Fibroblast of pulmonary artery (primary cell): ENCODE measurements at regions not wholly inside any gene's neighbourhood (a gene's known extent, or its start where the extent isn't known, plus 50 kb on each side); places are given as distances from the start of the nearest gene placed in this dataset.
"Not testable (repeated sequence)": the region's sequence is repeated elsewhere in the genome, so short reads cannot be mapped to it uniquely, and the experiment has no call there.

ENCODE experiments used
- DNase-seq: peaks from one replicate; pipeline ENCODE4 v3.0.0-alpha.2; 2010; ENCODE audit warnings: low read depth
- H3K4me3 ChIP-seq: replicated peaks from 2 replicates; pipeline ENCODE4 v1.5.1; 2011; ENCODE audit warnings: low read depth, mild to moderate bottlenecking, control low read depth, low read length, moderate library complexity
- CTCF ChIP-seq: IDR thresholded peaks from 2 replicates; pipeline ENCODE4 v1.5.1; 2011; ENCODE audit warnings: mild to moderate bottlenecking, control low read depth, low read length, inconsistent platforms; ENCODE audit errors: missing control alignments

GRCh38 chr18:72991379-72991778 is 123.6 kb upstream of the NETO1 start:
- TF ChIP-seq CTCF, result no peak
- no peak for DNase-seq
- no peak overlapping the region for H3K4me3 ChIP-seq

GRCh38 chr18:72987570-72987969 is 119.8 kb upstream of the NETO1 start:
- not testable (repeated sequence) for DNase-seq, H3K4me3 ChIP-seq

GRCh38 chr18:72986103-72986502 is 118.3 kb upstream of the NETO1 start:
- no peak for TF ChIP-seq CTCF
- no peak for DNase-seq
- H3K4me3 ChIP-seq, result no peak overlapping the region

- H3K4me3 ChIP-seq, result no peak overlapping the region
- no peak for TF ChIP-seq CTCF
- no peak for DNase-seq
Observed at GRCh38 chr18:72985686-72986085, 117.9 kb upstream of the NETO1 start.

GRCh38 chr18:72984290-72984689 is 116.5 kb upstream of the NETO1 start:
- no peak for DNase-seq
- H3K4me3 ChIP-seq, result no peak overlapping the region
- TF ChIP-seq CTCF, result no peak

GRCh38 chr18:72973841-72974240 is 106.1 kb upstream of the NETO1 start:
- H3K4me3 ChIP-seq, result no peak overlapping the region
- TF ChIP-seq CTCF, result no peak
- DNase-seq, result no peak

- no peak for DNase-seq
- no peak for TF ChIP-seq CTCF
- no peak overlapping the region for H3K4me3 ChIP-seq
Observed at GRCh38 chr18:72965616-72966015, 97.8 kb upstream of the NETO1 start.

- not testable (repeated sequence) for DNase-seq, H3K4me3 ChIP-seq
Observed at GRCh38 chr18:72958195-72958594, 90.4 kb upstream of the NETO1 start.
